CD14-positive monocyte (primary cell): ENCODE measurements at regions not wholly inside any gene's neighbourhood (a gene's known extent, or its start where the extent isn't known, plus 50 kb on each side); places are given as distances from the start of the nearest gene placed in this dataset.

ENCODE experiments used
- DNase-seq, 3 donors: peaks; one replicate each; pipeline ENCODE4 v3.0.0-alpha.2; 2011 to 2022
- H2AFZ ChIP-seq: 2 replicates; pipeline ENCODE4 v1.6.0; 2012; ENCODE audit warnings: mild to moderate bottlenecking, low read depth, low read length, inconsistent platforms; ENCODE audit not compliant: insufficient read depth, poor library complexity, severe bottlenecking
- H3K27ac ChIP-seq, 2 donors: 1 replicate in 1 of 2; 2 replicates in 1 of 2; pipeline ENCODE4 v1.5.1; 2012 to 2013; ENCODE audit warnings: low read length in 2 of 2, control low read depth in 1 of 2, inconsistent platforms in 1 of 2, low read depth in 1 of 2, mild to moderate bottlenecking in 1 of 2
- H3K27me3 ChIP-seq, 2 donors: one replicate each; pipeline versions ENCODE4 v1.6.0 to v1.6.1; 2011 to 2013; ENCODE audit warnings: low read length in 2 of 2; ENCODE audit not compliant: control insufficient read depth in 2 of 2, insufficient read depth in 2 of 2
- H3K36me3 ChIP-seq, 2 donors: replicated peaks in 1 of 2; 1 replicate in 1 of 2; 2 replicates in 1 of 2; pipeline versions ENCODE4 v1.5.1 to v1.6.1; 2012 to 2013; ENCODE audit warnings: low read length in 2 of 2, control low read depth in 1 of 2, inconsistent platforms in 1 of 2, mild to moderate bottlenecking in 1 of 2; ENCODE audit not compliant: insufficient read depth in 2 of 2, control insufficient read depth in 1 of 2
- H3K4me1 ChIP-seq, 2 donors: 1 replicate in 1 of 2; 2 replicates in 1 of 2; pipeline versions ENCODE4 v1.5.1 to v1.6.1; 2012 to 2013; ENCODE audit warnings: low read length in 2 of 2, control low read depth in 1 of 2, inconsistent platforms in 1 of 2, mild to moderate bottlenecking in 1 of 2, moderate library complexity in 1 of 2; ENCODE audit not compliant: insufficient read depth in 2 of 2, control insufficient read depth in 1 of 2
- H3K4me2 ChIP-seq: replicated peaks from 2 replicates; pipeline ENCODE3; 2012; ENCODE audit warnings: low read length, moderate library complexity, mild to moderate bottlenecking; ENCODE audit not compliant: poor library complexity, severe bottlenecking; ENCODE audit errors: extremely low read depth
- H3K4me3 ChIP-seq, 3 experiments: fragments of 200-600 bp in 1 of 3; sonication (generic) in 1 of 3; replicated peaks in 1 of 3; 1 replicate in 2 of 3; 2 replicates in 1 of 3; pipeline ENCODE4 v1.5.1; 2011 to 2013; ENCODE audit warnings: low read length in 3 of 3, mild to moderate bottlenecking in 3 of 3, control low read depth in 2 of 3, low read depth in 2 of 3, inconsistent platforms in 1 of 3, moderate library complexity in 1 of 3
- H3K79me2 ChIP-seq: 2 replicates; pipeline ENCODE4 v1.6.0; 2012; ENCODE audit warnings: mild to moderate bottlenecking, control low read depth, inconsistent platforms, low read length, moderate library complexity; ENCODE audit not compliant: insufficient read depth
- H3K9ac ChIP-seq: 2 replicates; pipeline ENCODE4 v1.6.0; 2017; ENCODE audit warnings: low read length, mild to moderate bottlenecking; ENCODE audit not compliant: insufficient read depth, poor library complexity, severe bottlenecking
- H3K9me3 ChIP-seq, 2 donors: replicated peaks in 1 of 2; 1 replicate in 1 of 2; 2 replicates in 1 of 2; pipeline versions ENCODE4 v1.5.1 to v1.6.1; 2012 to 2013; ENCODE audit warnings: low read length in 2 of 2, control low read depth in 1 of 2; ENCODE audit not compliant: control insufficient read depth in 1 of 2, insufficient read depth in 1 of 2
- H4K20me1 ChIP-seq: 2 replicates; pipeline ENCODE4 v1.6.0; 2012; ENCODE audit warnings: mild to moderate bottlenecking, low read length, control low read depth, moderate library complexity; ENCODE audit not compliant: insufficient read depth
- H3K27ac Mint-ChIP-seq, 7 donors: one replicate each; pipeline ENCODE4 v1.8.0; 2020; ENCODE audit warnings: mild to moderate bottlenecking in 7 of 7, mixed read lengths in 7 of 7, moderate library complexity in 6 of 7, inconsistent platforms in 2 of 7
- H3K27me3 Mint-ChIP-seq, 3 donors: one replicate each; pipeline ENCODE4 v1.8.0; 2021 to 2022; ENCODE audit warnings: low read depth in 3 of 3, mild to moderate bottlenecking in 3 of 3, mixed read lengths in 3 of 3, moderate library complexity in 3 of 3, inconsistent platforms in 1 of 3
- H3K36me3 Mint-ChIP-seq, 2 donors: one replicate each; pipeline ENCODE4 v1.8.0; 2020; ENCODE audit warnings: mixed read lengths in 2 of 2, inconsistent platforms in 1 of 2, mild to moderate bottlenecking in 1 of 2
- H3K4me1 Mint-ChIP-seq: one replicate; pipeline ENCODE4 v1.8.0; 2020; ENCODE audit warnings: mild to moderate bottlenecking, mixed read lengths
- H3K4me3 Mint-ChIP-seq, 2 donors: one replicate each; pipeline ENCODE4 v1.8.0; 2020; ENCODE audit warnings: mild to moderate bottlenecking in 2 of 2, mixed read lengths in 2 of 2, moderate library complexity in 1 of 2
- H3K9me3 Mint-ChIP-seq, 7 donors: one replicate each; pipeline ENCODE4 v1.8.0; 2020 to 2022; ENCODE audit warnings: mixed read lengths in 7 of 7, mild to moderate bottlenecking in 6 of 7, moderate library complexity in 6 of 7, inconsistent platforms in 2 of 7
- WGBS: methylation state at CpG from one replicate; pipeline ENCODE4 v1.1.5; 2013; ENCODE audit warnings: missing lambda C conversion rate; ENCODE audit not compliant: insufficient coverage; 5-methylcytosine and 5-hydroxymethylcytosine counted together
- intact Hi-C, 2 donors: fragments of 100-400 bp; cut with micrococcal nuclease; formaldehyde crosslinking; loops; one replicate each; pipeline versions ENCODE4 v1.15.0 to v1.15.1; 2023
- TF ChIP-seq, protein P1 (sequence below): fragments of 200-600 bp; IDR thresholded peaks from one replicate; pipeline ENCODE4 v1.8.0; 2022; ENCODE audit warnings: antibody characterized with exemption, mild to moderate bottlenecking

DNA sequence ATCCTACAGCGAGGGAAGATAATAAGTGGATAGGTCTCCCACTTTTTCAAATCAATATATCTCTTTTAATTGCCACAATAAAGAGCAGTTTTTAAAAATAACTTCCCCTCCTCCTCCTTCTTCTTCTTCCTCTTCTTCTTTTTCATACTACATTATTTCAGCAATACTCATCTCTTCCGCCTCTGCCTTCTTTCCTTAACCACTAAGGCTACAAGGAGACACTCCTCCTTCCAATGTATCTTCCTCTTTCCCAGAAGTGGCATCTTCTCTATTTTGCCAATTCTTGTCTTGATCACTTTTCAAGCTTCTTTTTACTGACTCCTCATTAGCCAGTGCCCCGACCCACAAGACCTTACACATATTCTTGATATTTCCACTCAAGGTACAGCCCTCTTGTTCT is 546.6 kb upstream of the CHAC2 start:
- H3K4me3 ChIP-seq = no peak overlapping the region
- no peaks in the 10 kb centered on the region for H3K79me2 ChIP-seq
- Mint-ChIP-seq H3K4me1 (no peaks in the 10 kb centered on the region), H3K27ac (peak overlapping the region in 2 of 7 donors; percentile 16 to 36), H3K9me3 (peaks cover 0 to 12% (median 6%) of the 10 kb centered on the region in 7 donors), H3K36me3 (no peaks in the 10 kb centered on the region), H3K27me3 (peaks cover 0 to 1% (median 0%) of the 10 kb centered on the region in 3 donors), H3K4me3 (no peak overlapping the region)
- WGBS = 23% methylated on average over 1 of the region's 3 CpGs
- H3K36me3 ChIP-seq = no peaks in the 10 kb centered on the region
- no peaks in the 10 kb centered on the region for H4K20me1 ChIP-seq
- H3K4me2 ChIP-seq = no peak overlapping the region
- DNase-seq = no peak
- H3K9ac ChIP-seq = no peak overlapping the region
- no peaks in the 10 kb centered on the region for H3K4me1 ChIP-seq
- TF ChIP-seq, protein P1, sequence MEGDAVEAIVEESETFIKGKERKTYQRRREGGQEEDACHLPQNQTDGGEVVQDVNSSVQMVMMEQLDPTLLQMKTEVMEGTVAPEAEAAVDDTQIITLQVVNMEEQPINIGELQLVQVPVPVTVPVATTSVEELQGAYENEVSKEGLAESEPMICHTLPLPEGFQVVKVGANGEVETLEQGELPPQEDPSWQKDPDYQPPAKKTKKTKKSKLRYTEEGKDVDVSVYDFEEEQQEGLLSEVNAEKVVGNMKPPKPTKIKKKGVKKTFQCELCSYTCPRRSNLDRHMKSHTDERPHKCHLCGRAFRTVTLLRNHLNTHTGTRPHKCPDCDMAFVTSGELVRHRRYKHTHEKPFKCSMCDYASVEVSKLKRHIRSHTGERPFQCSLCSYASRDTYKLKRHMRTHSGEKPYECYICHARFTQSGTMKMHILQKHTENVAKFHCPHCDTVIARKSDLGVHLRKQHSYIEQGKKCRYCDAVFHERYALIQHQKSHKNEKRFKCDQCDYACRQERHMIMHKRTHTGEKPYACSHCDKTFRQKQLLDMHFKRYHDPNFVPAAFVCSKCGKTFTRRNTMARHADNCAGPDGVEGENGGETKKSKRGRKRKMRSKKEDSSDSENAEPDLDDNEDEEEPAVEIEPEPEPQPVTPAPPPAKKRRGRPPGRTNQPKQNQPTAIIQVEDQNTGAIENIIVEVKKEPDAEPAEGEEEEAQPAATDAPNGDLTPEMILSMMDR = no peak
- H3K9me3 ChIP-seq = peaks cover 7 to 12% of the 10 kb centered on the region in 2 donors
- no peaks in the 10 kb centered on the region for H3K27me3 ChIP-seq
- H2AFZ ChIP-seq = no peak overlapping the region
- H3K27ac ChIP-seq = no peak overlapping the region
- intact Hi-C loops = no loop called here

DNA sequence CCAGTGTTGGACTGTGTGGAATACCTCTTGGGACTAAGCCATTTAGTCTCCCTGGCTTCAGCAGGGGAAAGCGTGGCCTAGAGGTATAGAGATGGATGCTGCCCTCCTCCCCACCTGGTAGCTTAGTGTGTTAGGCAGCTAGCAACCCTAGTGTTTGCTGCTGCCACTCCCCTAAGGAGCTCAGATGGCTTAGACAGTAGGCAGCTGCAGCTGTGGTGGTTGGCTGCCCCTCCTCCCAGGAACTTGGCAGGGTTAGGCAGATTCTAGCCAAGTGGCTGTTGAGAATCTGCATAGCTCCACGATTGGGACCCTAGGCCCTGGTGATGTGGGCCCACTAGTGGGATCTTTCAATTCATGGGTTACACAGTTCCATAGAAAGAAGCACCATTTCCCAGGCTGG is 550.4 kb upstream of the CHAC2 start:
- H3K36me3 Mint-ChIP-seq = no peaks in the 10 kb centered on the region
- Histone ChIP-seq H3K9me3 (peaks cover 7 to 12% of the 10 kb centered on the region in 2 donors), H3K79me2 (no peaks in the 10 kb centered on the region), H4K20me1 (no peaks in the 10 kb centered on the region), H3K4me3 (no peak overlapping the region), H3K36me3 (no peaks in the 10 kb centered on the region), H3K4me2 (no peak overlapping the region), H3K4me1 (no peaks in the 10 kb centered on the region), H3K27ac (no peak overlapping the region), H3K9ac (no peak overlapping the region), H3K27me3 (no peaks in the 10 kb centered on the region), H2AFZ (no peak overlapping the region)
- intact Hi-C loops = no loop called here
- peaks cover 4 to 23% (median 14%) of the 10 kb centered on the region in 7 donors for H3K9me3 Mint-ChIP-seq
- H3K27me3 Mint-ChIP-seq = peaks cover 0 to 3% (median under 1%) of the 10 kb centered on the region in 3 donors
- no peak overlapping the region for H3K27ac Mint-ChIP-seq
- TF ChIP-seq, protein P1 = no peak
- no peak overlapping the region for H3K4me3 Mint-ChIP-seq
- 100% methylated on average over 2 of the region's 2 CpGs for WGBS
- no peak for DNase-seq
- H3K4me1 Mint-ChIP-seq = no peaks in the 10 kb centered on the region
